ENCODE measurements at regions not wholly inside any gene's neighbourhood (a gene's known extent, or its start where the extent isn't known, plus 50 kb on each side); places are given as distances from the start of the nearest gene placed in this dataset.

GRCh38 chr16:52066962-52067361 lies 480.0 kb downstream of the TOX3 start:
- ATAC-seq (ENCODE audit: low read depth) = no peak
- POLR2A ChIA-PET = no interaction called here
- H3K27me3 Mint-ChIP-seq = no peaks in the 10 kb centered on the region
- no peaks in the 10 kb centered on the region for H3K36me3 Mint-ChIP-seq
- no peak overlapping the region for H3K27ac Mint-ChIP-seq
- no peaks in the 10 kb centered on the region for H3K4me1 Mint-ChIP-seq
- no peak overlapping the region for H3K4me3 Mint-ChIP-seq
- H3K9me3 Mint-ChIP-seq = peaks cover 1% of the 10 kb centered on the region
- DNase-seq = no peak

- Mint-ChIP-seq H3K4me1 (no peaks in the 10 kb centered on the region), H3K27me3 (no peaks in the 10 kb centered on the region), H3K4me3 (no peak overlapping the region), H3K36me3 (no peaks in the 10 kb centered on the region), H3K27ac (no peak overlapping the region), H3K9me3 (peaks cover 1% of the 10 kb centered on the region)
- no peak for ATAC-seq (ENCODE audit: low read depth)
- POLR2A ChIA-PET = no interaction called here
- DNase-seq = no peak
These were observed 490.7 kb downstream of the TOX3 start for GRCh38 chr16:52056259-52056658.

GRCh38 chr16:52055381-52055780 lies 491.6 kb downstream of the TOX3 start:
- H3K27me3 Mint-ChIP-seq = no peaks in the 10 kb centered on the region
- no peak overlapping the region for H3K27ac Mint-ChIP-seq
- no peak overlapping the region for H3K4me3 Mint-ChIP-seq
- H3K36me3 Mint-ChIP-seq = no peaks in the 10 kb centered on the region
- H3K4me1 Mint-ChIP-seq = no peaks in the 10 kb centered on the region
- POLR2A ChIA-PET = no interaction called here
- H3K9me3 Mint-ChIP-seq = peaks cover 1% of the 10 kb centered on the region
- no peak for DNase-seq
- no peak for ATAC-seq (ENCODE audit: low read depth)

GRCh38 chr16:52054326-52054725 lies 492.6 kb downstream of the TOX3 start:
- ATAC-seq (ENCODE audit: low read depth) = no peak
- peaks cover 1% of the 10 kb centered on the region for H3K9me3 Mint-ChIP-seq
- DNase-seq = no peak
- H3K4me3 Mint-ChIP-seq = no peak overlapping the region
- no peaks in the 10 kb centered on the region for H3K36me3 Mint-ChIP-seq
- H3K27me3 Mint-ChIP-seq = no peaks in the 10 kb centered on the region
- POLR2A ChIA-PET = no interaction called here
- no peak overlapping the region for H3K27ac Mint-ChIP-seq
- no peaks in the 10 kb centered on the region for H3K4me1 Mint-ChIP-seq

- no peak for ATAC-seq (ENCODE audit: low read depth)
- POLR2A ChIA-PET = no interaction called here
- H3K27ac Mint-ChIP-seq = no peak overlapping the region
These were observed 494.1 kb downstream of the TOX3 start for GRCh38 chr16:52052818-52053217.

GRCh38 chr16:52051414-52052172 lies 495.4 kb downstream of the TOX3 start:
- Mint-ChIP-seq H3K36me3 (no peaks in the 10 kb centered on the region), H3K4me3 (no peak overlapping the region), H3K27ac (no peak overlapping the region), H3K27me3 (no peaks in the 10 kb centered on the region), H3K4me1 (no peaks in the 10 kb centered on the region), H3K9me3 (peaks cover 1% of the 10 kb centered on the region)
- POLR2A ChIA-PET = no interaction called here
- ATAC-seq (ENCODE audit: low read depth) = no peak
- DNase-seq = no peak

More at GRCh38 chr16:52052818-52053217, 494.1 kb downstream of the TOX3 start:
- no peak overlapping the region for H3K4me3 Mint-ChIP-seq
- no peak for DNase-seq
- H3K36me3 Mint-ChIP-seq = no peaks in the 10 kb centered on the region
- peaks cover 1% of the 10 kb centered on the region for H3K9me3 Mint-ChIP-seq
- no peaks in the 10 kb centered on the region for H3K27me3 Mint-ChIP-seq
- no peaks in the 10 kb centered on the region for H3K4me1 Mint-ChIP-seq

- DNase-seq (no peak), ATAC-seq (ENCODE audit: low read depth) (no peak)
- Mint-ChIP-seq H3K4me1 (no peaks in the 10 kb centered on the region), H3K9me3 (peaks cover 1% of the 10 kb centered on the region), H3K36me3 (no peaks in the 10 kb centered on the region), H3K27me3 (no peaks in the 10 kb centered on the region), H3K4me3 (no peak overlapping the region), H3K27ac (no peak overlapping the region)
- POLR2A ChIA-PET = no interaction called here
These were observed 496.5 kb downstream of the TOX3 start for GRCh38 chr16:52050418-52050817.

- no peaks in the 10 kb centered on the region for H3K27me3 Mint-ChIP-seq
- no peak overlapping the region for H3K4me3 Mint-ChIP-seq
- POLR2A ChIA-PET = no interaction called here
- H3K36me3 Mint-ChIP-seq = no peaks in the 10 kb centered on the region
- H3K4me1 Mint-ChIP-seq = no peaks in the 10 kb centered on the region
- no peaks in the 10 kb centered on the region for H3K9me3 Mint-ChIP-seq
- no peak for ATAC-seq (ENCODE audit: low read depth)
- no peak overlapping the region for H3K27ac Mint-ChIP-seq
- no peak for DNase-seq
These were observed 511.5 kb downstream of the TOX3 start for GRCh38 chr16:52035436-52035835.

GRCh38 chr16:52034830-52035229 lies 512.1 kb downstream of the TOX3 start:
- Mint-ChIP-seq H3K9me3 (no peaks in the 10 kb centered on the region), H3K4me3 (no peak overlapping the region), H3K4me1 (no peaks in the 10 kb centered on the region), H3K27me3 (no peaks in the 10 kb centered on the region), H3K36me3 (no peaks in the 10 kb centered on the region), H3K27ac (no peak overlapping the region)
- POLR2A ChIA-PET = no interaction called here
- no peak for ATAC-seq (ENCODE audit: low read depth)
- DNase-seq = no peak

- DNase-seq = no peak
- POLR2A ChIA-PET = no interaction called here
- Mint-ChIP-seq H3K4me1 (no peaks in the 10 kb centered on the region), H3K36me3 (no peaks in the 10 kb centered on the region), H3K4me3 (no peak overlapping the region), H3K9me3 (no peaks in the 10 kb centered on the region), H3K27ac (no peak overlapping the region), H3K27me3 (no peaks in the 10 kb centered on the region)
- no peak for ATAC-seq (ENCODE audit: low read depth)
These were observed 513.0 kb downstream of the TOX3 start for GRCh38 chr16:52033992-52034391.

- Mint-ChIP-seq H3K27me3 (no peaks in the 10 kb centered on the region), H3K4me1 (no peaks in the 10 kb centered on the region), H3K36me3 (no peaks in the 10 kb centered on the region), H3K9me3 (peaks cover 1% of the 10 kb centered on the region), H3K4me3 (no peak overlapping the region), H3K27ac (no peak overlapping the region)
- DNase-seq = no peak
- POLR2A ChIA-PET = no interaction called here
- no peak for ATAC-seq (ENCODE audit: low read depth)
These were observed 524.0 kb downstream of the TOX3 start for GRCh38 chr16:52022980-52023379.

- ATAC-seq (ENCODE audit: low read depth) = no peak
- H3K4me3 Mint-ChIP-seq = no peak overlapping the region
These were observed 524.8 kb downstream of the TOX3 start for GRCh38 chr16:52022177-52022576.

GRCh38 chr16:52016387-52016786 lies 530.6 kb downstream of the TOX3 start:
- no peaks in the 10 kb centered on the region for H3K4me1 Mint-ChIP-seq
- no peak overlapping the region for H3K4me3 Mint-ChIP-seq
- POLR2A ChIA-PET = no interaction called here
- ATAC-seq (ENCODE audit: low read depth) (no peak), DNase-seq (no peak)
- no peaks in the 10 kb centered on the region for H3K36me3 Mint-ChIP-seq
- H3K9me3 Mint-ChIP-seq = peaks cover 6% of the 10 kb centered on the region
- H3K27me3 Mint-ChIP-seq = no peaks in the 10 kb centered on the region
- no peak overlapping the region for H3K27ac Mint-ChIP-seq

More at GRCh38 chr16:52022177-52022576, 524.8 kb downstream of the TOX3 start:
- H3K9me3 Mint-ChIP-seq = peaks cover 1% of the 10 kb centered on the region
- no peak for DNase-seq
- H3K36me3 Mint-ChIP-seq = no peaks in the 10 kb centered on the region
- H3K27me3 Mint-ChIP-seq = no peaks in the 10 kb centered on the region
- POLR2A ChIA-PET = no interaction called here
- H3K4me1 Mint-ChIP-seq = no peaks in the 10 kb centered on the region
- H3K27ac Mint-ChIP-seq = no peak overlapping the region

- ATAC-seq (ENCODE audit: low read depth) (no peak), DNase-seq (no peak)
- Mint-ChIP-seq H3K27me3 (no peaks in the 10 kb centered on the region), H3K4me1 (no peaks in the 10 kb centered on the region), H3K4me3 (no peak overlapping the region), H3K36me3 (no peaks in the 10 kb centered on the region), H3K27ac (no peak overlapping the region), H3K9me3 (peaks cover 1% of the 10 kb centered on the region)
- POLR2A ChIA-PET = no interaction called here
These were observed 541.4 kb downstream of the TOX3 start for GRCh38 chr16:52005551-52005950.

GRCh38 chr16:52004343-52004742 lies 542.6 kb downstream of the TOX3 start:
- ATAC-seq (ENCODE audit: low read depth) (no peak), DNase-seq (no peak)
- Mint-ChIP-seq H3K4me3 (no peak overlapping the region), H3K27ac (no peak overlapping the region), H3K9me3 (peaks cover 4% of the 10 kb centered on the region), H3K4me1 (no peaks in the 10 kb centered on the region), H3K27me3 (no peaks in the 10 kb centered on the region), H3K36me3 (no peaks in the 10 kb centered on the region)
- POLR2A ChIA-PET = no interaction called here
